ENCODE measurements at regions not wholly inside any gene's neighbourhood (a gene's known extent, or its start where the extent isn't known, plus 50 kb on each side); places are given as distances from the start of the nearest gene placed in this dataset.

DNA sequence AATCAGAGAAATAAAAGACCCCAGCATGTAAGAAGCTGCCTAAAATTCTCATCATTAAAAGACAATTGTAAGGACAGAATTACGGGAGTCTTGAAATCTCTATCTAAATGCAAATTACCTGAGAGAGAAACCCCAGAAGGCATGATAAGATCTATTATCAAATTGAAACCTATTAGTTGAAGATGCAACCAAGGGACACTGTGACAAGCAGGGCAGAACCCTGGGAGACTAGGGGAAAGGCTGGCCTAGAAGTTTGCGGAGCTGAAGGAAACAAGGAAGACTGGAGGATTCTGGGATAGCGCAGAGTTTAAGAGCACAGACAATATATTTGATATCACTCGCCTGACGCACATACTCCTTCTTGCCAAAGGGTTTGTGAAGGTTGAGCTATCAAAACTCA is 319.5 kb upstream of the CHAC2 start:
- DNase-seq (no peak), ATAC-seq (no peak)

DNA sequence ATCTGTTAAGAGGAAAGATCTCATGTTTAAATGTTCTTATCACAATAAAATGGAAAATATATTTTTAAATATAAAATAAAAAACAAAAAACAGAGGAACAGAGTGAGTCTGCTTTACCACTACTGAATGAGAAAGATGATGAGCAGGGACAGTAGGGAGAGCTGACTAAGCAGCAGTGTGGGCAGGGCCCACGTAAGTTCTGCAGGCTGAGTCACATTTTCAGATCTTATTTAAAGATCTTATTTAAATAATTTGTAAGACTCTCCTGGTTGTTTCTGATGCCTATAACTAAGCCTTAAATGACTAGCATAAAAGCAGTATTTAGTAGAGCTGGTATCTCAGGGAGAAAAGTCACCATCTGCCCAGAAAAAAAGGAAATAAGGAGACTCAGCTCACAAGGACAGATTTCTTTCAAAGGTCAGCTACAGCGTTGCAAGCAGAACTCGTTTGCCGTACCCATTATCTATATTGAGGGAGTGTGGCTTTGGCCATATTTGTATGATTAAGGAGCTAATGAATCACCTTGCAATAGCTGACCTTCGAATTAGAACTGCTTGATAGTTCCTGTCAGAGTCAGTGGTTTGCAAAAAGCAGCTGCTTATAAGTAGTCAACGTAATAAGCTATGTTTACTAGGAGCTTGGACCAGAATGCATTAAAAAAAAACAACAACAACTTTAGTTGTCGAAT is 322.1 kb upstream of the CHAC2 start:
- DNase-seq: no peak
- peak; percentile 46 for ATAC-seq

DNA sequence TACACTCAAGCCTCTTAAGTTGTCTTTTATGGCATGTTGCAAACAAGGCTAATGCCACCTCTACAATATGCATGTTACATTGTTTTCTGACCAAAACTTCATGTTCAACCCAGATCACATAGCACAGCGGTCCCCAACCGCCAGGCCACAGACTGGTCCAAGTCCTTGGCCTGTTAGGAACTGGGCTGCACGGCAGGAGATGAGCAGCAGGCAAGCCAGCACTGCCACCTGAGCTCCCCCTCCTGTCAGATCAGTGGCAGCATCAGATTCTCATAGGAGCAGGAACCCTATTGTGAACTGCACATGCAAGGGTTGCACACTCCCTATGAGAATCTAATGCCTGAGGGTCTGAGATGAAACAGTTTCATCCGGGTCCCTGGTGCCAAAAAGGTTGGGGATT is 324.8 kb upstream of the CHAC2 start:
- ATAC-seq: no peak
- DNase-seq: no peak

DNA sequence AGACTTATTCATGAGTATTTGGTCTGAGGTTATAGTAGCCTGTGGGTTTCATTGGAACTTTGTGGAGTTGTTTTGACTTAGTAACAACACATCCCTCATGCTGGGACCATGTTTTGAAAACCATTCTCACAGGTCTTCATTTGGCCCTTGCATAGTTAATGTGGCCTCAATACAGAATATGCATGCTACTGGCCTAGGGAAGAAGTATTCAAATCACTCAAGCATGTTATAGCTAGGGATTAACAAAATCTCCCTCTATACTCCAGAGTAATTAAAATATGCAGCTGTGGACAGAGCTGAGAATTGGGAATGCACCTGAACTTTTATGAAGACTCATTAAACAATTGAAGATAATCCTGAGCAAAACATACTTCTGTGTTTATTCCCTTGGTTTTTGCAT is 325.5 kb upstream of the CHAC2 start:
- ATAC-seq (no peak), DNase-seq (no peak)

DNA sequence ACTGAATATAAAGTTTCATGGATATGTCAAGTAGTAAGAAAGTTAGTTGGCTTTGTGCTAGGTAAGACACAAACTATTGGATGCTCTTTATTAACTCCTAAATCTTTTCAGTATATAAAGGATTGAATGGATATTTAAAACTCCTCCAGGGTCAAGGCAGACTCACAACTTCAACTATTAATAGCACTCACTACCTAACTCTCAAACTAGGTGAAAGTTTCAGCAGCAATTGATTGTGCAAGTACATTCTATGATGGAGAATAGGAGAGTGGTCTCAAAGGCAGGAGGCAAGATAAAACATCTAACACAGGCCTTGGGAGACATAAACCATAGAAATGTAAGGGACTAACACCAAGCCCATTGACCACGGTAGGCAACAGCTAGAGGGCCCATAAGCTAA is 328.9 kb upstream of the CHAC2 start:
- ATAC-seq (no peak), DNase-seq (no peak)

DNA sequence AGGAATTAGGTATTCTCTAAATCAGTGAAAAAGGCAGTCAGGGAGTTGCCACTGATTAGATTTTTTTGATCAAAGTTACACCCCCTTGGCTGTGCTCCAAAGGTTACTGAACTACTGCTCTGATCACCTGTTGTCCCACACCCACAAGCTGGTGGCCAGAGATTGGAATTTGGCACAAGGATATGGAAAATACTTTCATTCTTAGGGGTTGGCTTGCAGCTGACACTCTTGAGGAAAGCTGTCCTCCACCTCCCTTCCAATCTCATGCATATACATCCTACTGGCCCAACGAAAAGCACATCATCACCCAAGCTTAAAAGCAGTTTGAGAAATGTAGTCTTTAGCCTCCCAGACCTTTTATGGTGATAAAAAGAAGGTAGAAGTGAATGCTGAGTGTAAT is 329.5 kb upstream of the CHAC2 start:
- DNase-seq (no peak), ATAC-seq (no peak)

DNA sequence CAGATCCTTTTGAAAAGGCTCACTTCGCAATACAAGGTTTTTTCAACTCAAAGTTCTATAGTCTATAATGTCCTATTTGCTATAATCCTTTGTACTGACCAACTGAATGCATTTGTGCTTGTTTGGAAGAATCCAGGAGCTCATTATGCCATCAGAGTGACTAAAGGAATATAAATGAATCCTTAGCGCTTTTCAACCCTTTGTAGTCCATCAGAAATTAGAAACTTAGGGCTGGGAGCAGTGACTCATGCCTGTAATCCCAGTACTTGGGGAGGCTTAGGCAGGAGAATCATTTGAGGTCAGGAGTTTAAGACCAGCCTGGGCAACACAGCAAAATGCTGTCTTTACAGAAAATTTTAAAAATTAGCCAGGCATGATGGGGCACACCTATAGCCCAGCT is 330.2 kb upstream of the CHAC2 start:
- ATAC-seq (no peak), DNase-seq (no peak)

DNA sequence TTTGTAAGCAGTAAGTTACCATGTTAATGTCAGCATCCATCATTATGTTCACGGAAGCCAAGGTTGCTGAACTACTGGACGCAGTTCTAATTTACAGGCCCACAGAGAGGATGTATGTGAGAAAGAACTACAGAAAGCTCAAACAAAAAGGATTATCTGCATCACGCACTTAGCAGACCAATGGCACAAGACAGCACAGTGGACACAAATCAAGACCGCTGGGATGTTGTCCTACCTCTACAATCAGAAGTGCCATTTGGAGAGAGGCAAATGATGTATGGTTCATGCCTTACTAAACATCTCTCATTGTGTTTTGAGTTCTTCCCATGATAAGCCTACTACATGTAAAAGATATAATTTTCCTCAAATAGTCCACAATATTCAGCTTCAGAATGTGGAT is 330.7 kb upstream of the CHAC2 start:
- no peak for ATAC-seq
- DNase-seq: no peak

DNA sequence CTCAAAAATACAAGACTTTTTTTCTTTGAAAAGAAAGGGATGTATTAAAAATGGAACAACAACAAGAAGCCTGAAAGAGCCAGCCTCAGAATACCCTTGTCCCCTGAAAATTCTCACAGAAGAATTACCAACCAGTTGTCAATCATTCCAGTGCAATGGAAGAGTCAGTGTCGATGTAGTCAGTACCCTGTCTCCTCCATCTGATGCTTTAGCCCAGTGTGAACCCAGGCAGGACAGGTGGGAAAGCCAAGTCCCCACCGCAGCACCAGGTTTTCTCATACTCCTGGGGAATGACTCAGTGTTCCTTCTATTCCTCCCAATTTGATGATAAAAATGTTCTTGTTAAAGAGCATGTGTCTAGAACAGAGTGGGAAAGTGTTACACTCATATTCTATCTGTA is 332.0 kb upstream of the CHAC2 start:
- ATAC-seq (no peak), DNase-seq (no peak)

DNA sequence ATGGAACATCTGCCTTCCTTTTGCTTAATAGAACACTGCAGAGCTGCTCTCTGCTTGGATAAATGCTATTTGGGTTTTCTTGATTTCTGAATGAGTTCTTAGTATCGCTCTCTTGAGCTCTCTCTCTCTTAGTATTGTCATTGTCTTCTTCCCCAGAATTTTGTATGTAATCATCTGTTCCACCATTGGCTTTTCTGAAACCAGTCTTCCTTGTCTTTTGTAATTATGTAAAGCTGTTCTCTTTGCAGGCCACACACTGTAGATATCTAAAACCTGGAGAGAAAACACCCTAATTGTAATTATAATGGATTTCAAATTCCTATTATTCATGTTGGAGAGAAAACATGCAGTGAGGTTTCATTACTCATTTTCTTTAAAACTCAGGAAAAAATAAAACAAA is 333.1 kb upstream of the CHAC2 start:
- no peak for ATAC-seq
- no peak for DNase-seq

DNA sequence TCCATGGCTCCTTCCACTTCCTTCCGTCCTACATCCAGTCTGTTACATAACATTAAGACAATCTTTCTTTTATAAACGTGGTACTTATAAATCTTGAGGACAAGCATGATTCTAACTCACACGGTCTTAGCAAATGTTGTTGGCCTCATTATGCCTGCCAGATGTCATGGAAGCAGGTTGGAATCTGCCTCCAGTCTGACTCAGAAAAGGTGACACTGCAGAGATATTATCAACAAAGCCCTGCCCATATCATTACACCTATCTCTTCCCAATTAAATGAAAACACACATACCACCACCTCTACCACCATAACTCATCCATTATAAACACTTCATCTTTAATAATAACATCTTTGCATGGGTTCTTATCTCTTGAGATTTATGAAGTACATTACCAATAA is 334.7 kb upstream of the CHAC2 start:
- no peak for DNase-seq
- no peak for ATAC-seq

DNA sequence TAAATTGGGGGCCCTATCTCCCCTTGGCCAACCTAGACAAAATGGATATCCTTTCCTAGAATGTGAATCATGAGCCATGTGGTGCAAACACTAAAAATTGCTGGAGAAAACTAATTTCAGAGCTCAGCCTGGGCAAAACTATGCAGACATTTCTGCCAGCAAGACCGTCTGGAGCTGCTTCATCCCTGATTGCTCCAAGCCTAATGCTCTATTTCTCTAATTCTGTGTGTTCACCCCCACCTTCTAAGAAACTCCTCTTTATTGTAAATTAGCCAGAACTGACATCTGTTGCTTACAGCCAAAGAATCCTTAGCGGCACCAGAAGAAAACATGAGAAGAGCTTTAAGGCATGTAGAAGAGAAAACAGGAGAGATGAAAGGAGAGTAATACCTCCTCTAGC is 337.7 kb upstream of the CHAC2 start:
- ATAC-seq (no peak), DNase-seq (no peak)

DNA sequence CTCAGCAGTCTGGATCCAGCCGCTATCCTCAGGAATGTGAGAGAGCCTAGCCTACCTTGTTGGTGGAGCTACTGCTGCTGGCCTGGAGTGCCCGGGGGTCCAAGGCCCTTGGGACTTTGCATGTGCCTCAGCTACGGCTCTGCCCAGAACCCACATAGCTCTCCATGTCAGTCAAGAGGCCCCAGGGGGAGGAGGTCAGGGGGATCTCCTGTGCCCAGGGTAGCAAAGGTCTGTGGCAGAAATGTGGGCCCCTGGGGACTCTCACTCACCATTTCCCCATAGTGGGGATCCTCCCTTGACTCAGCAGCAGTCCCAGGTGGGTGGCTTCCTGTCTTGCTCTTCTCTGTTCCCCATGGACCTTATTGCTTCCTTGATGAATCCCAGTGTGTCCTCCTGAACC is 342.7 kb upstream of the CHAC2 start:
- ATAC-seq (no peak), DNase-seq (no peak)

DNA sequence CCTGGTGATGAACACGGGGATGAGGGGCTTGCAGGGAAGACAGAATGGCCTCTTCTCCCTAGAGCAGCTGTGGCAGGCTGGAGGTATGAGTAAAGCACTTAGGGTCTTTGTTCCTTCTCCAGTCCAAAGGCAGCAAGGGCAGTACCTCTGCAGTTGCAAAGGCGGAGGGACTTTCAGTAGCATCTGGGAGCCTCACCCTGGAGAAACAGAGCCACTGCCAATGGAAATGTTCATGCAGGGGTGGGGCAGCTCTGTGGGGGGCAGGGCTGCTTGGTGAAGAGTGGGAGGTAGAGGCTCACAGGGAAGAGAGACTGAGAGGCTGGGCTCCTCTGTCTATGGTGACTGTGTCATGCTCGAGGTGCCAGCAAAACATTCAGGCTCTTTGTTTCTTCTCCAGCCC is 344.1 kb upstream of the CHAC2 start:
- no peak for DNase-seq
- ATAC-seq: no peak

DNA sequence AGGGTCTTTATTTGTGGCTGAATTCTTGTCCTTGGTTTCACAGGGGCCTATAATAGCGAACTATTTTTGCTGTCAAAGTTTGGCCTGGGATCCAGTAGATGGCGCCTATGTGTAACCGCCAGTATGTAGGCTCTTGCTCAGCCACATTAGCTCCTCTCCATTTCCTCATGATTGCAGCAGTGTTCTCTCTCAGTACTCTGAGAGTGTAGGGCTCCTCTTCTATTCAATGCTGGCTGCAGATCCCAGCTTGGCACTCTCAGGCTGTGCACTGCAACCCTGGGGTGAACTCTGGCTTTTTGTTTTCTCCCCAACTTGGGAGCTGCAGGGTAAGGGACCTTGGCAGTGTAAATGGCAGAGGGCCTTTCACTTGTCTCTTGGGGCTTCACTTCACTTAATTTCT is 344.6 kb upstream of the CHAC2 start:
- DNase-seq: no peak
- no peak for ATAC-seq

DNA sequence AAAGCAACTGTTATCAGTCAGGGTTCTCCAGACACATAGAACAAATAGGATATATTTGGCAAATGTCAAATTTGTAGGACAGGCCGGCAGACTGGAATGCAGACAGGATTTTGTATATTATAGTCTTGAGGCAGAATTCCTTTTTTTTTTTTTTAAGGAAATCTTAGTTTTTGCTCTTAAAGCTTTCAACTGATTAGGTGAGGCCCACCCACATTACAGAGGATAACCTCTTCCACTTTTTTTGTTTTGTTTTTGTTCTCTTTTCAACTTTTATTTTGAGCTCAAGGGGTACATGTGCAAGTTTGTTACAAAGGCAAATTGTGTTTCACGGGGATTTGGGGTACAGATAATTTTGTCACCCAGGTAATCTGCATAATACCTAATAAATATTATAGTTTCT is 350.2 kb upstream of the CHAC2 start:
- no peak for DNase-seq
- ATAC-seq: no peak

DNA sequence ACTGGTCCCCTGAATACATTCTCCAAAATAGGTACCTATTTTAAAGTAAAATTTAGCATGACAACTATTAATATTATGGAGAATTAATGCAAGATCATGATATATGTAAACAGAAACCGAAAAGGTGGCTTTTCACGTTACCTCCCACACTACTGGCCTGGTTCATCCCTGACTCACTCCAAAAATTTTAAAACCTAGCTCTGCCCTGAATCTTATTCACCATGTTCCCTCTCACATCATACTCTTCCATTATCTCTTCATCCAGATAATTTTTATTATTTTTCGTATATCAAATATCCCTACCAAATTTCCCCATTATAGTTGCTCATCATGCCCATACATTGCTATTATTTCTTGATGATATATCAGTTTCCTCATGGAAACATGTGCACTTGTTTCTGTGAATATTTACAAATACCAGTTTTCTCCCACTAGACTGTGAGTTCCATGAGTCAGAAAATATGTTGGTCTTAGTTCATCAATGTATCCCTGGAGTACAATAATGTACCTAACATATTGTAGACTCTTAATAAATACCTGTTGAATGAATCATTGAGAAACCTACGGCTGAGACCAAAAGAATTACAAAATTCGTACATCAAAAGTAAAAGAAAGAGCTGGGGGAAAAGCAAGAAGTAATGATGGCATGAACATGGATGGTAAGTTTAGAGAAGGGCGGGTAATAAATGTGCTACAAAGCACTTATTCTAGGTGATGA is 360.1 kb upstream of the CHAC2 start:
- ATAC-seq: no peak
- DNase-seq: no peak

DNA sequence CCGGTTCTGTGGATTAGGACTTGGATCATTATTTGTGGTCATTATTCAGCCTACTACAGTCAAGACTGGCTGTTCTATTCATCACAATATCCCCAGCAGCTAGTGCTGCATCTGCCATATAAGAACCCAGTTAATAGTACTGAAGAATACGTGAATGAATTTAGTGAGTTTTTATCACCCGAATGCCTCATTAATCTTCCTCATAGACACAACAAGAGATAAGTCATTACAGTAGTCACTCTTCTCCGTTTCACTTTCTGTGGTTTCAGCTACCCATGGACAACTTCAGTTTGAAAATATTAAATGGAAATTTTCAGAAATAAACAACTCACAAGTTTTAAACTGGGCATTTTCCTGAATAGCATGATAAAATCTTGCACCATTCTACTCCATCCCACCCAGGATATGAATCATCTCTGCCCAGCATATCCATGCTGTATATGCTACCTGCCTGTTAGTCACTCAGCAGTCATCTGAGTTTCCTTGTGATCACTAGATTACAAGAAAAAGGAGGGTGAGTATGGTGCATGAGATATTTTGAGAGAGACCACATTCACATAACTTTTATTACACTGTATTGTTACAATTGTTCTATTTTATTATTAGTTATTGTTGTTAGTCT is 363.7 kb upstream of the CHAC2 start:
- ATAC-seq (peak; percentile 59), DNase-seq (no peak)

DNA sequence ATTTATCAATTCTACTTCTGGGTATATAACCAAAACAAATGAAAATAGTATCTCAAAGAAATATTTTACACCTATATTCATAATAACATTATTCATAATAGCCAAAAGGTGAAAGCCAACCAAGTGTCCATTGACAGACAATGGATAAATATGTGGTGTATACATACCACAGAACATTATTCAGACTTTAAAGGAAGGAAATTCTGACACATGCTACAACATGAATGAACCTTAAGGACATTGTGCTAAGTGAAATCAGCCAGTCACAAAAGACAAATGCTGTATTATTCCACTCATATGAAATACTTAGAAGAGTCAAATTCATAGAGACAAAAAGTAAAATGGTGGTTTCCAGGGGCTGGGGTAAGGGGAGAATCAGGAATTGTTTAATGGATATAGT is 370.5 kb upstream of the CHAC2 start:
- DNase-seq: no peak
- no peak for ATAC-seq

DNA sequence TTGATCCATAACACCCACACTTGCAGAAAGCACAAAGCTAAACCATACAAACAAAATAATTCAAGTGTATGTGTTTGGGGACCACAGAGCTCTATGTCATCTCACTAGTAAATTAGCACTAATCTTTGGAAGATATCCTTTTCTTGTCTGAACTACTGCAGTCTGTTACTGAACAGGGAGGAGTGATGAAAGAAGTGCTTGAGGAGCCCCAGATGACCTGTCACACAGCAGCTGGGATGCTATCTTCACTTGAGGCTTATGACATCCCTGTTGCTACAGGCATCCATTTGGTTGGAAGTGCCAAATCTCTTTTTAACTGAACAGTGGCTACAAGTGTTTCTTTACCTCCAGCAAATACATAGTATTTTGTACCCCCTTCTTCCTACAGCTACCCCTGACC is 386.3 kb upstream of the CHAC2 start:
- DNase-seq: no peak
- no peak for ATAC-seq

DNA sequence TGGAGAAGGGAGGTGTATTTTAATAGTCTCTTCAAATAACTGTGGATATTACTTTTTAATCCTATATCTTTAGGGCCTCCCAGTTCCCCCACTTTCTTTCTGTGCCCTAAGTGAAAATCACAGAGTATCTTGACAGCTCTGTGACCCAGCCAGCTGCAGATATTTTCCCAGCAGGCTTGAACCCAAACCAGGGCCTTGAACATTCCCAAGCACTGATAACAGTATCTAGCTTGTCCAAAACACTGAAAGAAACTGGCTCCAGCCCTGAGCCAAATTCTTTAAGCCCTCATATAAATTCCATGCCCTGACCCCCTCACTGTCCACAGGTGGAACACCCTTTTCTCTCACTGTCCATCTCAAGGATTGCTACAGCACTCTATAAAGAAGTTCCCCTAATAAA is 388.1 kb upstream of the CHAC2 start:
- DNase-seq (no peak), ATAC-seq (no peak)

DNA sequence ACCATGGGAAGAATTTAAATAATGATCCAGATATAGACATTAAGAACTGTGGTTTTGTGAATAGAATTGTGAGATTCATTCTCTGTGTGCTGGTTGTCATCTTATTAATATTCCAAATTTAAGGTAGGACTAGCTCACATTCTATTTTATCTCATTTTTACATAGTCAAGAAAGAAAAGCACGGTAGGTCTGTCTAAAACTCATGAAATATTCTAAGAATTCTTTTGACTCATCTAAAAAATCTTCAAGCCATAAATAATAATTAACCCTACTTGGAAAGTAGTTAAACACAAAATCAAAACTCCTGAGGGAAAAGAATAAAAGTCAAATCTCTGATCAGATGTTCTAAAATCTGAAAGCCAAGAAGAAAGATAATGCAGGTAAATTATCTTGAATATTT is 388.8 kb upstream of the CHAC2 start:
- no peak for ATAC-seq
- DNase-seq: no peak

DNA sequence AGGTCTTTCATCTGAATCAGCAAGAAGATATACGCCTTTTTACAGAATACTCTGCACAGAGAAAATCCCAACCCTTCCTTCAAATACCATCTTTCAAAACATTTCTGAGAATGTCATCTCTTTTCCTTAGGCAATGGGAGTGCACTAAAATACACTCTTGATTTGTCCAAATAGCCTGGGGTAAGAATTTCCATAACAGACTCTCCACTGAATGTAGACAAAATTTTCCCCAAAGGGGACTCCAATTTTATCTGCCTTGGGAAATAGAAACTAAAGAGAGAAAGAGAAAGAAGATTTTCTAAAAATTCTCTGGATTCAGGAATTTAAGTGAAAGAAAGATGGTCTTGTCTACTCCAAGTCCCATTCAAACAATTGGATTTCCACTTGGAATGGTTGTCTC is 394.5 kb upstream of the CHAC2 start:
- ATAC-seq (no peak), DNase-seq (no peak)

DNA sequence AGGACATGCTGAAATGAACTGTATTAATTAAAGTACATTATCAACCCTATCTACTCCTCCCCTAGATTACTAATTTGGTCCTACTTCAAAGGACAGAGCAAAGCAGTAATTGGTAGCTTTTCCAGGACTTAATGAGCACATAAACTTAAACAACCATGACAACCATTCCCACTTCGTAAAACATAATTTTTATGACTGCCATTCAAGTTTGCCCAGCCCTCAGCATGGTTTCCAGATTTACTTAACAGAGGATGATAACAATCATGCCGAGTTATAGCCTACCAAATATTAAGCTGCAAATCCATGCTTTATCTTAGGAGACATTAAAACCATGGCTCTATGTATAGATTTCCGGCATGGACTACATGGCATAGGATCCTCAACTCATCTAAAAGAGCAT is 401.1 kb upstream of the CHAC2 start:
- ATAC-seq: no peak
- DNase-seq: no peak

Measured in stimulated activated naive CD8-positive, alpha-beta T cell treated with anti-CD3 and anti-CD28 coated beads, Interleukin-15, Interleukin-2, amounts not matched to agents 100 U/mL and 50 U/mL, for 24 hours (primary cell).